Activated CD4-positive, alpha-beta T cell treated with anti-CD3 and anti-CD28 coated beads, Interleukin-10, Interleukin-2, amounts not matched to agents 100 ng/mL and 50 ng/mL, durations not matched to agents 16 hours and 8 hours (primary cell): ENCODE measurements at regions not wholly inside any gene's neighbourhood (a gene's known extent, or its start where the extent isn't known, plus 50 kb on each side); places are given as distances from the start of the nearest gene placed in this dataset.

Source experiments
- DNase-seq: peaks from one replicate; pipeline ENCODE4 v3.0.0-alpha.2; 2020

GRCh38 chr4:176981551-176981950, 188.8 kb upstream of the VEGFC start:
- no peak for DNase-seq

GRCh38 chr4:176988226-176988625, 195.5 kb upstream of the VEGFC start:
- DNase-seq: no peak

DNA sequence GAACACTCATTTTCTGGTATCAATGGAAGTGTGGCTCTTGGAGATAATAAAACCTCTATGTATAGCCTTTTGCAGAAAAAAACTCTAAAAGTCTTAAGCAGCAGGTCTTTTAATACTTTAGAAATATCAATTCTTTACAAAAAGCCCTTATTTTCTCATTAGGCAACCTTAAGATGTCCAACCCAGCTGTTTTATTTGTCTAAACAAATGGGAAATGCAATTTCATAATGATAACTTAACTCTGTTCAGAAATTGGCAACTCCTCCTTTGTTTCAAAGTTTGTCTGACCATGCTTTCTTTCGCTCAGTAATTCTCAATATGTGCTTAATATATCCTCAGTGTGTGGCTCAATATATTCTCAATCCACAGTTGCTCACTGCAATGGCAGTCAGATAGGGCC, 196.5 kb upstream of the VEGFC start:
- DNase-seq: no peak

DNA sequence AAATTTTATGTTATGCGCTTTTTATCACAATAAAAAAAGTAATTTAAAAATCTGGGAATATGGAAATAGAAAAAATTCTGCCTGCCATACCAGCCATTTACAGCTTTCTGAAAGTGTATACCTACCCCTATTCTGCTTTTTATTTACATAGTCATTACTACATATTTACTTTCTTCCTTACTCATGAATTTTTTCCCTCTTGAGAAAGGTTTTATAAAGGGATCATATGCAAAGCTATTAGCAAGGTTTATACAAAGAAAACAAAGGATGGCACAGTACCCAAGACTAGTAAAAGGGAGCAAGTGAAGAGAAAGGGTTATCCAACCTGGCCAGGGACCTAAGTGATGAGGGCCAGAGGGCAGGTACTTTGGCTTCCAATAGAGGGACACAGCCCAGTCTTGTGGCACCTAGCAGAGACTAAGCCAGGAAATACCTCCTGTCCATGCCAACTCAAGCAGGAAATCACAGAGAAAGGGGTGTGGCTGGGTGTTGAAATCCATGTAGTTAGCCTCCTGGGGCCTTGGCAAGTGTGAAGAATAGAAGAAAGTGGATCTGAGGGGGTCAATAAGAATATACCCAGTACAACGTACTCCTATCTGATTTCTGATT, 207.3 kb upstream of the VEGFC start:
- no peak for DNase-seq

DNA sequence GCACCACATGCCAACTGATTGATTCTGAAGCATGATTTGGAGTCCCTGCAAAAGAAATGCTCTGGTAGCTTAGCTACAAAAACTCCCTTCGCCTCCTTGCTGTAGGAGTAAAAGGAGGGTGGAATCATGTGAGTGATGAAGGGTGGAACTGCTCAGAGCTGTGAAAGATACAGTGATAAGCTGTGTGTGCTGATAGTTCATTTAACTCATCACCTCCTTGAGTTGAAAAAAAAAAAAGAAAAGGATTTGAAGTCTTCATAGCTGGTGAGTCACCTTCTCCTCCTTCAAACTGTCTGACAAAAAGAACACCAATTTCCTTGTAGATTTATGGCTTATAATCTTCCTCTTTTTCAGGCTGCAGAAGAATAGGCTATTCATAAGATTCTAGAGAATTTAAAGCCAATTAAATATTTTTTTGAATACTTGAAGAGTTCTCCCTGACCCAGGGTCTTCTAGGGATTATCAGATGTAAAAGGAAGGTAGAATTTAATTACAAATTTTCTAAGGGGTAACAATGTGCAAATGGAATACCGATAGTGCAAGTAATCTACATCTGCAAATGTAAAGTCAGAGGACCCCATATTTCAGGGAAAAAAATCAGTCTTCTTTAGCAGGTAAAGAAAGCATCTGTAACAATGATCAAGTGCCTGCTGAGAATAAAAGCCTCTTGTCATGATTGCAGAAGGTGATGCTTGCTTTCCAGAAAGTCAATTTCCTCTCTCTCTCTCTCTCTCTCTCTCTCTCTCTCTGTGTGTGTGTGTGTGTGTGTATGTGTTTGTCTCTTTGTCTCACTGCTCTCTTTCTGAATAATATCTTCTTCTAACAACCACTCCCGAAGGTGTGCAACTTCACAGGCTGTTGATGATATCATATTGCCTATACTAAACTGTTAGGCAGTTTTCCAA, 208.8 kb upstream of the VEGFC start:
- DNase-seq: no peak

- DNase-seq: peak; percentile 18
Measured at GRCh38 chr4:177005674-177006230, 213.0 kb upstream of the VEGFC start.

GRCh38 chr4:177006331-177006730, 213.6 kb upstream of the VEGFC start:
- no peak for DNase-seq

GRCh38 chr4:177008071-177008835, 215.5 kb upstream of the VEGFC start:
- no peak for DNase-seq

GRCh38 chr4:177008836-177009501, 216.2 kb upstream of the VEGFC start:
- no peak for DNase-seq

DNA sequence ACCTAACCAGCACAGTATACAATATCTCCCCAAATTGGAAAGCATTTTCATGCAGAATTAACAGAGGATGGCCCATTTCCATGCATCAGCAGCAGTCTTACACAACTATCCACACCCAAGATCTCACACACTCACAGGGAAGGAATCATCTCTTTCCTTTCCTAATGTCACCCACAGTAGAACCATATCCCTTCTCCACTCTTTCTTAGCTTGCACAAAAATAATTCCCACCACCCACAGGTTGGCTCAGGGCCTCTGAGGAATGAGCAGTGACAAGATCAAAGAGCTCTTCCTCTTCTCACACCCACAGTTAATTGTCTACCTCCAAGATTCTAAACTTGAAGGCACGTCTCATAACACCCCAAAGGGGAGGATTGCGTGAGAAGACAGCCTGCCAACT, 217.7 kb upstream of the VEGFC start:
- no peak for DNase-seq

- DNase-seq: no peak
Measured at GRCh38 chr4:177012918-177013545, 220.3 kb upstream of the VEGFC start.

- DNase-seq: no peak
Measured at GRCh38 chr4:177016541-177017141, 223.9 kb upstream of the VEGFC start.

- DNase-seq: no peak
Measured at GRCh38 chr4:177023951-177024350, 231.2 kb upstream of the VEGFC start.

GRCh38 chr4:177032341-177032740, 239.6 kb upstream of the VEGFC start:
- no peak for DNase-seq

GRCh38 chr4:177033135-177033534, 240.4 kb upstream of the VEGFC start:
- DNase-seq: no peak

- DNase-seq: no peak
Measured at GRCh38 chr4:177033632-177034031, 240.9 kb upstream of the VEGFC start.

- no peak for DNase-seq
Measured at GRCh38 chr4:177041356-177041755, 248.6 kb upstream of the VEGFC start.

DNA sequence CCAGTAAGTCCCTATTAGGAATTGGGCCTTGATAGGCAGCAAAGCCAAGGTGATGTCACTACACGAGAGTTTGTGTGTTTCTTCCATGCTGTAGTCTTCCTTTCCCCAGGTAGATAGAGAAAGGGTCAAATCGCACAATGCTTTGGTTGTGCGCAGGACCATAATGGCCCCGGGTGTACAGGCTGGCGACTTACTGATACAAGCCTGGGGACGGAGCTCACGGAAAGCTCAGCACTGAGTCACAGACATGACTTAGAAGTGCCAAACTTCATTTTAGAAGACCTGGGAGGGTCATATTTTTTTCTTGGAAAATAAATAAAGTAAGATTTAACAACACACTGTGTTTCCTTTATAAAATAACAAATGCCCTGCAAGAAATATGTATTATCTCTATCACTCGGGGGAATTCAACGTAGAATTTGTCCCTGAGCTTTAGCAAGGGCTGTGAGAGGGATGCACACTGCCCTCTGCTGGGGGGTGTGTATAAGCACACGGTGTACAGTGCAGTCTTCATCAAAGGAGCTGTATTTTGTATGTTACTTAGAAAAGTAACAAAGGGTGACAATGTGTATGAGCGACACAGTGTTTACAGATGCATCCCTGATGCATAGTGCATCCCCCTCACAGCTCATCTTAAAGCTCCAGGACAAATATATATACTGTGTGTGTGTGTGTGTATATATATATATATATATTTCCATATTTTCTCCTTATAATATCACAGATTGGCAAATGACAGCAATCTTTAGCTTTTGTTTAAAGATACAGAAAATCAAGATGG, 254.5 kb upstream of the VEGFC start:
- DNase-seq: peak; percentile 66

- DNase-seq: no peak
Measured at GRCh38 chr4:177047851-177048174, 255.1 kb upstream of the VEGFC start.

GRCh38 chr4:177051473-177052060, 258.1 kb upstream of the NEIL3 start:
- peak; percentile 49 for DNase-seq
